HG03103 (cell line): ENCODE measurements at regions not wholly inside any gene's neighbourhood (a gene's known extent, or its start where the extent isn't known, plus 50 kb on each side); places are given as distances from the start of the nearest gene placed in this dataset.

Source experiments
- ATAC-seq: cut with Tn5 transposase; IDR thresholded peaks from one replicate; pipeline ENCODE4 v1.9.1; 2021; ENCODE audit warnings: low read depth; ENCODE audit not compliant: unreplicated experiment

DNA sequence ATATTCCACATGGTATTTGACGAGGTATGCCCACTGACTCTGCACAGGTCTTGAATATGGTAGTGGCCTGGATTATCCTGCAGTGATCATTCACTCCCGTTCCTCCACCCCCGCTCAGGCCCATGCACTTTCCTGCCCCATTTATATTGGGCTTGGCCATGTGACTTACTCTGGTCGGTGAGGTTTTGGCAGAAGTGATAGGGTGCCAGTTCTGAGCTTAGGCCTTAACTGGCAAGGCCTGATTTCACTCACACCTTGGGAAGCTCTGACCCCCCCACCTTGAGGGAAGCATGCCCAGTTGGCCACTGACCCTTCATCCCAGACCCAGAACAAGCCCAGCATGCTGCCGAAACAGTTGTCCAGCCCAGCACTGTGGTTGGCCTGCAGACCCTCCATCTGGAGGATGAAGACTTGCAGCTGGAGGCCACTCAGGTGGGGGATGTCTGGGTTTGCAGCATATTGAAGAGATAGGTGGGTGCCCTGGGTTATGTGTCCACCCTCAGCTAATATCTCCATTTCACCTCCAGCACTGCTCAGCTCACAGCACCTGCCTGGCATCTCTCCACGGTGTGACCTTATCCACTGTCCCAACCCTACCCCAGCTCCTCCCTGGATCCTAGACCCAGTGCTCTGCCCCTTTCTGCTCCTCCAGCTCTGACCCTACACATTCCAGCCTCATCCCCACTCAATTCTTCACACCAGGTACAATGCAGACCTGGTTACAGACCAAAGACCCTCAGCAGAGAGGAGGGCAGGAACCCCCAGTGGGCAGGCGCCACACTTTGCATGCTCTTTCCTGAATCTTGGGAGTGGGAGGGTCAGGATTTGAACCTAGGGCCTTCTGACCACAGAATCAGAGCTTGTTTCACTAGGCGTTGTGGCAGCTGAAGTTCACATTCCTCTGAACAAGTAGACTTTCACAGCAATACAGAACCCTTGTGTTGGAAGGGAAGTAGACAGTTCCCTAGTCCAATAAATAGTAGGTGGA, 138.1 kb upstream of the CHST15 start:
- no peak for ATAC-seq

DNA sequence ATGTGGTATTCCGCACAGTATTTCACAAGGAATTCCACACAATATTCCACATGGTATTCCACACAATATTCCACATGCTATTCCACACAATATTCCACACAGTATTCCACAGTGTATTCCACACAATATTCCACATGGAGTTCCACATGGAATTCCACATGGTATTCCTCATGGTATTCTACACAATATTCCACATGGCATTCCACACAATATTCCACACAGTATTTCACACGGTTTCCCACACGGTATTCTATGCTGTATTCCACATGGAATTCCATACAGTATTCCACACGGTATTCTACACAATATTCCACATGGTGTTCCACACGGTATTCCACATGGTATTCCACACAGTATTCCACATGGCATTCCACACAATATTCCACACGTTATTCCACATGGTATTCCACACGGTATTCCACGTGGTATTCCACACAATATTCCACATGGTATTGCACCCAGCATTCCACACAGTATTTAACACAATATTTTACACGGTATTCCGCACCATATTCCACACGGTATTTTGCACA, 137.3 kb upstream of the CHST15 start:
- ATAC-seq, result no peak

DNA sequence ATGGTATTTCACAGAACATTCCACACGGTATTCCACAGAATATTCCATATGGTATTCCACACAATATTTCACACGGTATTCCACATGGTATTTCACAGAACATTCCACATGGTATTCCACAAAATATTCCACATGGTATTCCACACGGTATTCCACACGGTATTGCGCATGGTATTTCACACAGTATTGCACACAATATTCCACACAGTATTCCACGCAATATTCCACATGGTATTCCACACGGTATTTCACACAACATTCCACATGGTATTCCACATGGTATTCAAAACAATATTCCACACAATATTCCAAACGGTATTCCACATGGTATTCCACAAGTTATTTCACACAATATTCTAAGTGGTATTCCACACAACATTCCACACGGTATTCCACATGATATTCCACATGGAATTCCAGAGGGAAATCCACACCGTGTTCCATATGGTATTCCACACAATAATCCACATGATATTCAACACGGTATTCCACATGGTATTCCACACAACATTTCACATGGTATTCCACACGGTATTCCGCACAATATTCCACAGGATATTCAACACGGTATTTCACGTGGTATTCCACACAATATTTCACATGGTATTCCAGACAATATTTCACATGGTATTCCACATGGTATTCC, 136.7 kb upstream of the CHST15 start:
- no peak for ATAC-seq

DNA sequence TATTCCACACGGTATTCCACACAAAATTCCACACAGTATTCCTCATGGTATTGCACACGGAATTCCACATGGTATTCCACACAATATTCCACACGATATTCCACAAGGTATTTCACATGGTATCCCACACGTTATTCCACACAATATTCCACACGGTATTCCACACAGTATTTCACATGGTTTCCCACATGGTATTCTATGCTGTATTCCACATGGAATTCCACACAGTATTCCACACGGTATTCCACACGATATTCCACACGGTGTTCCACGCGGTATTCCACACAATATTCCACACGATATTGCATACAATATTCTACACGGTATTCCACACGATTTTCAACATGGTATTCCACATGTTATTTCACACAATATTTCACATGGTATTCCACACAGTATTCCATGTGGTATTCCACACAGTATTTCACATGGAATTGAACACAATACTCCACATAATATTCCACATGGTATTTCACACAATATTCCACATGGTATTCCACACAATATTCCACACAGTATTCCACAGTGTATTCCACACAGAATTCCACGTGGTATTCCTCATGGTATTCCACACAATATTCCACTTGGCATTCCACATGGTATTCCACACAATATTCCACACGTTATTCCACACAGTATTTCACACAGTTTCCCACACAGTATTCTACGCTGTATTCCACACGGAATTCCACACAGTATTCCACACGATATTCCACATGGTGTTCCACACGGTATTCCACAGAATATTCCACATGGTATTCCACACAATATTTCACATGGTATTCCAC, 136.0 kb upstream of the CHST15 start:
- ATAC-seq, result no peak

GRCh38 chr10:124228471-124228870, 135.1 kb upstream of the CHST15 start:
- no peak for ATAC-seq

GRCh38 chr10:124227988-124228387, 134.6 kb upstream of the CHST15 start:
- no peak for ATAC-seq

- no peak for ATAC-seq
Measured at GRCh38 chr10:124227055-124227975, 133.9 kb upstream of the CHST15 start.

DNA sequence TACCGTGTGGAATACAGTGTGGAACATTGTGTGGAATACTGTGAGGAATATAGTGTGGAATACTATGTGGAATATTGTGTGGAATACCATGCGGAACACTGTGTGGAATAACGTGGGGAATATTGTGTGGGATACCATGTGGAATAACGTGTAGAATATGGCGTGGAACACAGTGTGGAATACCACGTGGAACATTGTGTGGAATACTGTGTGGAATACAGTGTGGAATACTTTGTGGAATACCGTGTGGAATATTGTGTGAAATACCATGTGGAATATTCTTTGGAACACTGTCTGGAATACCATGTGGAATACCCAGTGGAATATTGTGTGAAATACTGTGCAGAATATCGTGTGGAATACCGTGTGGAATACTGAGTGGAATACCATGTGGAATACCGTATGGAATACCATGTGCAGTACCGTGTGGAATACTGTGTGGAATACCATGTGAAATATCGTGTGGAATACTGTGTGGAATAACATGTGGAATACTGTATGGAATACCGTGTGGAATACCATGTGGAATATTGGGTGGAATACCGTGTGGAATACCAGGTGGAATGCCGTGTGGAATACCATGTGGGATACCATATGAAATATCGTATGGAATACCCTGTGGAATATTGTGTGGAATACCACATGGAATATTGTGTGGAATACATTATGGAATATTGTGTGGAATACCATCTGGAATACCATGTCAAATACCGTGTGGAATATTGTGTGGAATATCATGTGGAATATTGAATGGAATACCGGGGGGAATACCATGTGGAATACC, 133.1 kb upstream of the CHST15 start:
- no peak for ATAC-seq

- no peak for ATAC-seq
Measured at GRCh38 chr10:124225467-124226270, 132.3 kb upstream of the CHST15 start.

GRCh38 chr10:124225029-124225466, 131.7 kb upstream of the CHST15 start:
- no peak for ATAC-seq

- no peak for ATAC-seq
Measured at GRCh38 chr10:124224331-124225028, 131.1 kb upstream of the CHST15 start.

DNA sequence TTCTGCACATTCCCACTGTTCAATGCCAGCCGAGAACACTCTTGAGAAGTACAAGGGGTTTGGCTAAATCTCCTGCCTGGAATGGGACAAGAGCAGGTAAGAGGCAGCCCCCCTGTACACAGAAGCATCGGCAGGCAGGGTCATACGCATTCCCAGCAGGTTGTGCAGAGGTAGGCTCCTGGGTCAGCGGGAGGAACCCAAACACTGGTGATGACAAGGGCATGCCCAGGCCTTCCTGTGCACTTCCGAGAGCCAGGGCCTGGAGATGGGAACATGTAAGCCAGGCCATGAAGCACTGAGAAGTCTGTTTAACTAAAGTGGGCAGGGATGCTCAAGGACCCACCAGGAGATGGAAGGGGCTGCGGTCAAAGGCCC, 130.3 kb upstream of the CHST15 start:
- ATAC-seq, result no peak

GRCh38 chr10:124222988-124223710, 129.8 kb upstream of the CHST15 start:
- no peak for ATAC-seq

DNA sequence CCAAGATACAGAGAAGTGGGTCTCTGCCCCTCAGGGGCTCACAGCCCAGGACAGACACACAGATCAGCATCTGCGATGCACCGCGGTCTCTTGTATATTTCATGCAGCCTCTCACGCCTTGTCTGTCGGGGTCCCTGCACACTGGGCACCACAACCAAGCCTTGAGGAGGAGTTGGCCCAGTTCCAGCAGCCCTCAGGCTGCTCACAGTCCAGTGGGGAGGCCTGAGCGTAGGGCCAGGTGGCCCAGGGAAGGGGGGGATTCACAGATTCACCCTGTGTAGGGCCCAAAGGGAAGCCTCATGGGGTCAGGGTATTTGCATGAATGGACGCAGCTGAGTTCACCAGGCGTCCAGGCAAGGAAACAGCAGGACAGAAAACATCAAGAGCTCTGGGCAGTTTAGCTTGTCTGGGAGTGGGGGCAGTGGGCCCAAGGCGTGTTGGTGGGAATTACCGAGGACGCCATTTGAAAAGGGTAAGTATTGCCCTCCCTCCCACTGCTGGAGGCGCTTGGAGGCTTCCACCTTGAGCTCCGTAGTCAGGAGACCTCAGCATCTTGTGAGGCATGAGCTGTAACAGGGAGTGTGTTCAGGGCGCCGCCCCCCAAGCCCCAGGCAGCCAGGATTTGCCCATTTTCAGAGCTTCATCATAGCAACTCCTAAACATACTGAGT, 129.1 kb upstream of the CHST15 start:
- no peak for ATAC-seq

- ATAC-seq, result peak; percentile 48
Measured at GRCh38 chr10:124221356-124222317, 128.2 kb upstream of the CHST15 start.
